OCI-LY7 (cell line): ENCODE measurements at regions not wholly inside any gene's neighbourhood (a gene's known extent, or its start where the extent isn't known, plus 50 kb on each side); places are given as distances from the start of the nearest gene placed in this dataset.

Experiments
- CTCF ChIP-seq: fragments of 200-600 bp; sonication (generic); conservative IDR thresholded peaks from 2 replicates; pipeline ENCODE4 v1.5.1; 2014; ENCODE audit warnings: mild to moderate bottlenecking, antibody characterized with exemption, low read length, moderate library complexity, mixed read lengths
- EZH2phosphoT487 ChIP-seq: fragments of 200-600 bp; sonication (generic); IDR thresholded peaks from 2 replicates; pipeline ENCODE4 v1.6.1; 2018; ENCODE audit warnings: low read depth, borderline replicate concordance, mild to moderate bottlenecking, mixed run types, antibody characterized with exemption, low read length, moderate library complexity, mixed read lengths

- TF ChIP-seq CTCF = no peak
- TF ChIP-seq EZH2phosphoT487 = no peak
Observed at GRCh38 chr9:17978773-17979172, 399.9 kb downstream of the SH3GL2 start.
